ENCODE measurements at regions not wholly inside any gene's neighbourhood (a gene's known extent, or its start where the extent isn't known, plus 50 kb on each side); places are given as distances from the start of the nearest gene placed in this dataset.

DNA sequence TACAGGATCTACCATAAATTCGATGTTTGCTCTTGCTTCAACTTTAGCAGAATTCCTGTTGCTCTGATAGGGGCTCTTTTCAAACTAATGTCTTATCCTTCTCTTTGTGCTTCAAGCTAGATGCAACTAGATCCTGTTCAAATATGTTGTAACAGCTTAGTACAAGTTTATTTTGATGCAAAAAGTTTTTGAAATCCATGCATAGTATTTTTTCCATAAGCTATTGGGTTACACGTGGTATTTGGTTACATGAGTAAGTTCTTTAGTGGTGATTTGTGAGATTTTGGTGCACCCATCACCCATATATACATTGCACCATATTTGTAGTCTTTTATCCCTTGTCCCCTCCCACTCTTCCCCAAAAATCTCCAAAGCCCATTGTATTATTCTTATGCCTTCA lies 907.7 kb downstream of the LTN1 start:
- TF ChIP-seq POLR2A (IDR thresholded peaks at IDR 0.05; ENCODE audit: low read length) (no peak), GATA1 (IDR thresholded peaks at IDR 0.05; ENCODE audit: low read depth, low read length) (no peak)
